GM12872 (cell line): ENCODE measurements at regions not wholly inside any gene's neighbourhood (a gene's known extent, or its start where the extent isn't known, plus 50 kb on each side); places are given as distances from the start of the nearest gene placed in this dataset.

ENCODE experiments used
- TF ChIP-seq, protein P1 (sequence below): IDR thresholded peaks from 3 replicates; pipeline ENCODE4 v1.5.1; 2011; ENCODE audit warnings: low read depth, mild to moderate bottlenecking, low read length, moderate library complexity; ENCODE audit not compliant: insufficient read depth

DNA sequence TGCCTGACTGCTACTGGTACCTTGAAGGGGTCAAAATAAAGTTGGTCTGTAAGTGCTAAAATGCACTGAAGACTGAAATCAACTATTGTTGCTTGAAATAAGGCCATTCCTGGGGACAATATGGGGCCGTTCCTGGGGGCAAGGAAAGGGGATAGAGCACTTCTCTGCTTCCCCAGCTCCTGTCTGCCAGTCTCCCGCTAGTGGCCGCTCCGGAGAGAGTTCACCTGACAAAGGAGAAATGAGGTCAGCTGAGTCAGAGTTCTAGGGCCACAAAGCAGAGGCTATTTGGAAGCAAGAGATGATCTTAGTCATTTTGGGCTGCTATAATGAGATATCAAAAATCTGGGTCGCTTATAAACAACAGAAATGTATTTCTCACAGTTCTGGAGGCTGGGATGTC is 345.9 kb downstream of the TSN start:
- TF ChIP-seq, protein P1, sequence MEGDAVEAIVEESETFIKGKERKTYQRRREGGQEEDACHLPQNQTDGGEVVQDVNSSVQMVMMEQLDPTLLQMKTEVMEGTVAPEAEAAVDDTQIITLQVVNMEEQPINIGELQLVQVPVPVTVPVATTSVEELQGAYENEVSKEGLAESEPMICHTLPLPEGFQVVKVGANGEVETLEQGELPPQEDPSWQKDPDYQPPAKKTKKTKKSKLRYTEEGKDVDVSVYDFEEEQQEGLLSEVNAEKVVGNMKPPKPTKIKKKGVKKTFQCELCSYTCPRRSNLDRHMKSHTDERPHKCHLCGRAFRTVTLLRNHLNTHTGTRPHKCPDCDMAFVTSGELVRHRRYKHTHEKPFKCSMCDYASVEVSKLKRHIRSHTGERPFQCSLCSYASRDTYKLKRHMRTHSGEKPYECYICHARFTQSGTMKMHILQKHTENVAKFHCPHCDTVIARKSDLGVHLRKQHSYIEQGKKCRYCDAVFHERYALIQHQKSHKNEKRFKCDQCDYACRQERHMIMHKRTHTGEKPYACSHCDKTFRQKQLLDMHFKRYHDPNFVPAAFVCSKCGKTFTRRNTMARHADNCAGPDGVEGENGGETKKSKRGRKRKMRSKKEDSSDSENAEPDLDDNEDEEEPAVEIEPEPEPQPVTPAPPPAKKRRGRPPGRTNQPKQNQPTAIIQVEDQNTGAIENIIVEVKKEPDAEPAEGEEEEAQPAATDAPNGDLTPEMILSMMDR = no peak

DNA sequence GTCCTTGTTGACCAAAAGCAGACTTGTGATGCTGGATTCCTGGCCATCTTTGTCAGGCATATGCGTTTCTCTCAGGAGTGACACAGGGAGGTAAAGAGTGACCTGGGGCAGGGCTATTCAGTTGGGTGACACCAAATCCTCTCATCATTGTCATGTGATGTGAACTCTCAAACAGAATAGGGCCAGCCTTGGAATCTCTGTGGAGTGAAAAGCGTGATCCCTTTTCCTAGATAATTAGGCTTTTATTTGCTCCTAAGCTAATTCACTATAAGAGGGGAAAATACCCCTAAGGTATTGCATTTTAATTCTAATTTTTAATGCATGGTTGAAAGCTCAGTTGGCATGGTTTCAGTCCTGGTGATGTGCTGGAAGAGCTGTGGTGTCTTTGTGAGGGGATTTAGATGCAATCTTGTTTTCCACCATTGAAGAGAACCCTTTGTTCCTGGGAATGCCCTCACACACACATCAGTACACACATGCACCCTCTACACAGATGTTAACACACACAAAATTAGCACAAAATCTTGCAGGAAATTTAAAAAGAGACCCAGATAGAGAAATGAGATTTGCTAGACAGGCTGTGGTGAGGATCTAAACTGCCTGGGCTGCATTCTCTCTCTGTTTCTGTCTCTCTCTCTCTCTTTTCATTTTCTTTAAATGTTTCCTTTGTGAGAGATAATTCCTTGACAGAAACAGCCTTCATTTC is 349.9 kb downstream of the TSN start:
- TF ChIP-seq, protein P1 = no peak

DNA sequence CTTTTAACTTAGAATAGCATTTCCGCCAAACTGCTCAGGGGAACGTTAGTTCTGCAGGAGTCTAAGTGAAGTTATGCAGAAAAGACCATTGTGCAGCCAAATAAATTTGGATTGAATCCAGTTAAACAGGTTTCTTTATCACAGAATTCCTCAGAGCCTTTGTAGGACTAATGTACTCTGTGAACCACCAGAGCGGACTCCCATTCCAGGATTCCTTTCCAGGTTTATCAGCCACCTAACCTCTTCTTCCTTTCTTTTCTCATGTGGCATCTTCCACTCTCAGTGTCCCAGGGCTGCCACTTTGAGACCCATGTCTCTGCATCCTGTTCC is 350.4 kb downstream of the TSN start:
- TF ChIP-seq, protein P1 = no peak

DNA sequence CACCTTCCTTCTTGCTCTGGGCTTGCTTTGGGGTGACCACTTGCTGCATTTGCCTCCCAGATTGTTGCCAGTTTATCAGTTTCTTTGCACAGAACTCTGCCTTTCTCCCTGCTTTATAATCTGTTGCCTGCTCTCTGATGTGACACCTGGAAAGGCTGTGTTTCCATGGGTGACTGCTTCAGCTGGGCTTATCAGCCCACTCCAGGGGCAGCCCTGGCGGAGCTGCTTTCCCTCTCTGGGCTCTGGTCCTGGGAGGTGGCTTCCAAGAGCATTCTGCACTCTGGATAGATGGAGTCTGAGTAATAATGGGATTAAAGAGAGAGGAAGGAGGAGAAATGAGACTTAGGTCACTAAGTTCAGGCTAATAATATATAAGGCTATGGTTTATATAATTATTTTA is 352.7 kb downstream of the TSN start:
- TF ChIP-seq, protein P1 = no peak

DNA sequence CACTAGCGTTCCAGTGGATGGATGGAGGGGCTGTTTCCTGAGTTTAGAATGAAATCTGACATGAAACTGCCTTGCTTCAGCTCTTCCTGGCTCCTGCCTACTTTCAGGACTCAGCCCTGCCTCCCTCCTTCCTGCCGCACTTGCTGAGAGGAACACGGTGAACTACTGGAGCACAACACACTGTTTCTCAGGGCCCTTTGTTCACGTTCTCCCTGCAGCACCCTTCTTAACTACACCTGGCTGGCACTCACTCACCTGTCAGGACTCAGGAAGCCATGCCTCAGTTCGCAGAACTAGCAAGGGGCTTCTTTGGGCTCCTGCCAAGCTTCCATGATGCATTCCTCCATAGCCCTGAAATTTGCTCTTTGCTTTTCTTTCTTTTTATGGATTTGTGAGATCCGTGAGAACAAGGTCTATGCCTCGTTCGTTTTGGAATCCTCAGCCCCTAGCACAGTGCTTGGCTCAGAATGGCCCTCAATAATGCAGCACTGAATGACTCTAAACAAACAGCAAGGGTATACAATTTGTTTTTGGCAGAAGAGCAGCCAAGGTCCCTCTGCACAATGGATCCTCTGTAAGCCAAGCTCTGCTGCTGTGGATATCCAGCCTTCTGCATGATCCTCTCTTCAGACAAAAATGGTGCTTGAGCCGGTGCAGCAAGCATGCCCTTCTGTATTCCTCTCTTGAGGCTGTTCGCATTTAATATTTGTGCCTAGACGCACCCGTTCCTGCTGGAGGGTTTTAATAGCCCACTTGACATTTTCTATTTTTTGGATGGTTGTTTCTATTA is 357.0 kb downstream of the TSN start:
- TF ChIP-seq, protein P1 = no peak

DNA sequence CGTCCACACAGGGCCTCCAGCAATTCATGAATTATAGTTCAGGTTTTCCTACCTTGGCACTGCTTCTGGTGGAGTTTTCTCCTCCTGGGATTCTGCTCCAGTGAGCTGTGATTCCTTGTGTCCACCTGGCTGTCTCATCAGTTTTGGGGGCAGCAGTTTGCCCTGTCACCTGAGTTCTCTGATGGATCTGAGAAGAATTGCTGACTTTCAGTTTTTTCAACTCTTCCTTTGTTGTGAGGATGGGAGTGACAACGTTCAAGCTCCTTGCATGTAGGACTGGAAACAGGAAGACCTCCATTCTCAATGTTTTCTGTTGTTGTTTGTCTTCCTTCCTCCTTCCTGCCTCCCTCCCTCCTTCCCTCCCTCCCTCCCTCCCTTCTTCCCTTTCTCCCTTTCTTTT is 359.0 kb downstream of the TSN start:
- TF ChIP-seq, protein P1 = no peak

DNA sequence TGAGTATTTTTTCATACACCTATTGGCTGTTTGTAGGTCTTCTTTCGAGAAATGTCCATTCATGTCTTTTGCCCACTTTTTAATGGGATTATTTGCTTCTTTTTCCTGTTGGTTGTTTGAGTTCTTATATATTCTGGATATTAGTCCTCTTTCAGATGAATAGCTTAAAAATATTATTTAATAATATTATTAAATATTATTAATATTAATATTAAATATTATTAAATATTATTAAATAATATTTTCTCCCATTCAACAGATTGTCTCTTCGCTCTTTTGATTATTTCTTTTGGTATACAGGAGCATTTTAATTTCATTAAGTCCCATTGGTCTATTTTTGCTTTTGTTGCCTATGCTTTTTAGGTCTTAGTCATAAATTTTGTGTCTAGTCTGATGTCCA is 361.9 kb downstream of the TSN start:
- TF ChIP-seq, protein P1 = no peak
